WI38 (cell line): ENCODE measurements at regions not wholly inside any gene's neighbourhood (a gene's known extent, or its start where the extent isn't known, plus 50 kb on each side); places are given as distances from the start of the nearest gene placed in this dataset.
"Not testable (repeated sequence)": the region's sequence is repeated elsewhere in the genome, so short reads cannot be mapped to it uniquely, and the experiment has no call there.

Experiments
- H3K4me3 ChIP-seq: 2 replicates; pipeline ENCODE4 v1.5.1; 2011; ENCODE audit warnings: low read depth, mild to moderate bottlenecking, control low read depth, low read length
- CTCF ChIP-seq: IDR thresholded peaks from 2 replicates; pipeline ENCODE4 v1.5.1; 2012; ENCODE audit warnings: low read depth, mild to moderate bottlenecking, control low read depth, low read length

DNA sequence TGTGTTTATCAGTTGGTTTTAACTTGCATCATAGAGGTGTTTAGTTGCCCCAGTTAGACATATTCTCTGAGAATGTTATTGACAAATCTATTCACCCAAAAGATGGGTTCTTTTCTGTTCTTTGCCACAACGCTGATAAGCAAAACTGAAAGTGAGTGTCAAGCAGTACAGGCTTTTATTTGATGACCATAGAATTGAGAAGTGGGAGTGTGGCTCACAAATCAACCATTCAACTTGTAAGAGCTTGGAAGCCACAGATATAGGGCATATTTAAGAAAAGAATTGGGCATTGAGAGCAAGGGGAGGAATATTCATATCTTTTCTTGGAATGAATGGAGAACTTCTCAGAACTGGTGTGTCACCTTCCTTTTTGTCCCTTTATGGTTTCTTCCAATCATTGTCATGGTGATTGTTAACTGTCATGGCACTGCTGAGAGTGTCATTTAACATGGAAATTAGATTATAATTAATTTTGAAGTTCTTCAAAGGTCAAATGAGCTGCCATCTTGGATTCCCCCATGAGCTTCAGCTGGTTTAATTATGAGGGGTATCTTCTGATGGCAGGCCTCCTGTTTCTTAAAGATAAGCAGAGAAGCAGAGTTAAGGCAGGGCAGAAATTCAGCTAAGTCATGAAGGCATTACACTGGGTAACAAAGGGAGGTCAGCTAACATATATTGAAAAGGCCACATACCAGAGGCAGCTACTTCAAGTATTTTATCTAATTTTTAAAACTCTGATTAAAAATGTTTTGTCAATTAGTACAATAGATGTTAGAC, 254.0 kb upstream of the HTR1E start:
- no peak overlapping the region for H3K4me3 ChIP-seq
- no peak for TF ChIP-seq CTCF

- H3K4me3 ChIP-seq = no peak overlapping the region
- TF ChIP-seq CTCF = no peak
These were observed 255.0 kb upstream of the HTR1E start for GRCh38 chr6:86682297-86682696.

DNA sequence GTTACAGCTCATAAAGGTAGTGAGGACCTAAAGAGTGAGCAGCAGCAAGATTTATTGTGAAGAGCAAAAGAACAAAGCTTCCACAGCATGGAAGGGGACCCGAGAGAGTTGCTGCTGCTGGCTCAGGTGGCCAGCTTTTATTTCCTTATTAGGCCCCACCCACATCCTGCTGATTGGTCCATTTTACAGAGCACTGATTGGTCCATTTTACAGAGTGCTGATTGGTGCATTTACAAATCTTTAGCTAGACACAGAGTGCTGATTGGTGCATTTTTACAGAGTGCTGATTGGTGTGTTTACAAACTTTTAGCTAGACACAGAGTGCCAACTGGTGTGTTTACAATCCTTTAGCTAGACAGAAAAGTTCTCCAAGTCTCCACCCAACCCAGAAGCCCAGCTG, 256.2 kb upstream of the HTR1E start:
- not testable (repeated sequence) for H3K4me3 ChIP-seq

GRCh38 chr6:86672125-86672524, 265.2 kb upstream of the HTR1E start:
- not testable (repeated sequence) for H3K4me3 ChIP-seq

DNA sequence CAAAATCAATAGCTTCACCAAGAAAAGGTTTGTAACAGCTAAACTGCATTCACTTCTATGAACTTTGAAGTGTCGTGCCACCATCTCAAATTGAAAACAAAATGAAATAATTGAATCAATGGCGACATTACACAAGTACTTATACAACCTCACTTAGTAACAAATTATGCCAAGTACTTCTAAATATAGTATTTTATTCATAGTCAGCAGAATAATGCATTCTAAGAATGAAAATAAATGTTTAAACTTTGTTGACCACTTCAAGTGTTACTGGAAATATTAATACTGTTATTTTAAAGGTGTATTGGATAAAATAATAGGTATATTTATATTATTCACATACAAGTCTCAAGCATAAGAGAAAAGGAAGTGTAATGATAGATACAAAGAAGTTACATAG, 280.1 kb upstream of the HTR1E start:
- no peak overlapping the region for H3K4me3 ChIP-seq
- TF ChIP-seq CTCF = no peak

GRCh38 chr6:86629123-86629522, 308.2 kb upstream of the HTR1E start:
- TF ChIP-seq CTCF = no peak
- H3K4me3 ChIP-seq = no peak overlapping the region

- no peak overlapping the region for H3K4me3 ChIP-seq
- no peak for TF ChIP-seq CTCF
These were observed 317.9 kb upstream of the HTR1E start for GRCh38 chr6:86619428-86619827.

DNA sequence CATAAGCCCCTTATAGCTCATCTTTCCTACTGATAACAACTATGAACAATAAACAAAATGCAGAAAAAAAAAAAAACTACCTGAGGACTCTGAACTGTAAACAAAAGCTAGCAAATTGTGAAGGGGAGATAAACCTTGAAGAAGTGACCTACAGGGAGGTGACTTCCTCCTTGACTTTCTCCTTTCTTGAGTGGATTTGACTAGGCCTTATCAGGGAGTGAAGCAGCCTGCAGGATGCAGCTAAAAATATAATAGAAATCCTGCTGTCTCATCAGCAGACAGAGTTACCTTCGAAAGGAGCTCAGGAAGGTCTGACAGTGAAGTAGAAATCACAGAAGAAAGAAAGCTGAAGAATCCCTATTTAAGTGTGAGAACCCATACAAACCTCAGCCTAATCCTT, 322.0 kb upstream of the HTR1E start:
- TF ChIP-seq CTCF = no peak
- H3K4me3 ChIP-seq = no peak overlapping the region
